SH-SY5Y (cell line): ENCODE measurements at regions not wholly inside any gene's neighbourhood (a gene's known extent, or its start where the extent isn't known, plus 50 kb on each side); places are given as distances from the start of the nearest gene placed in this dataset.

ENCODE experiments used
- GATA2 ChIP-seq: IDR thresholded peaks from 2 replicates; pipeline ENCODE4 v1.6.1; 2011; ENCODE audit warnings: mild to moderate bottlenecking, low read depth, low read length
- GATA3 ChIP-seq: IDR thresholded peaks from 2 replicates; pipeline ENCODE4 v1.6.1; 2011; ENCODE audit warnings: low read depth, mild to moderate bottlenecking, low read length, moderate library complexity

- no peak for TF ChIP-seq GATA3
- no peak for TF ChIP-seq GATA2
Measured at GRCh38 chr5:89308606-89309040, 425.6 kb upstream of the MEF2C start.
